Thymus (tissue), 11 donors: ENCODE measurements at regions not wholly inside any gene's neighbourhood (a gene's known extent, or its start where the extent isn't known, plus 50 kb on each side); places are given as distances from the start of the nearest gene placed in this dataset.
A peak's percentile ranks its signal among the peaks of the same experiment; 100 is the strongest.

Experiments
- DNase-seq, 9 donors: peaks; one replicate each; pipeline ENCODE4 v3.0.0-alpha.2; 2013; ENCODE audit warnings: low spot score in 9 of 9, low read depth in 6 of 9, missing footprints in 1 of 9
- H3K27ac ChIP-seq, 2 donors: one replicate each; pipeline ENCODE4 v1.5.1; 2013; ENCODE audit warnings: control low read depth in 1 of 2, low read depth in 1 of 2, low read length in 1 of 2, mild to moderate bottlenecking in 1 of 2, moderate library complexity in 1 of 2
- H3K27me3 ChIP-seq, 2 donors: one replicate each; pipeline ENCODE4 v1.5.1; 2013; ENCODE audit warnings: low read length in 1 of 2; ENCODE audit not compliant: control insufficient read depth in 2 of 2, insufficient read depth in 1 of 2
- H3K36me3 ChIP-seq, 2 donors: one replicate each; pipeline ENCODE4 v1.5.1; 2013; ENCODE audit warnings: low read length in 1 of 2, mild to moderate bottlenecking in 1 of 2, moderate library complexity in 1 of 2; ENCODE audit not compliant: control insufficient read depth in 2 of 2, insufficient read depth in 2 of 2
- H3K4me1 ChIP-seq, 2 donors: one replicate each; pipeline ENCODE4 v1.5.1; 2013; ENCODE audit warnings: low read length in 2 of 2; ENCODE audit not compliant: control insufficient read depth in 2 of 2, insufficient read depth in 2 of 2
- H3K4me3 ChIP-seq, 2 donors: one replicate each; pipeline ENCODE4 v1.5.1; 2013; ENCODE audit warnings: low read length in 2 of 2, control low read depth in 1 of 2, mild to moderate bottlenecking in 1 of 2
- H3K9me3 ChIP-seq, 2 donors: one replicate each; pipeline ENCODE4 v1.5.1; 2013; ENCODE audit warnings: low read length in 1 of 2, mild to moderate bottlenecking in 1 of 2; ENCODE audit not compliant: control insufficient read depth in 2 of 2, insufficient read depth in 1 of 2
- WGBS: extraction: QIAGEN DNeasy Blood & Tissue Kit; methylation state at CpG from one replicate; pipeline ENCODE4 v1.1.7; 2013; 5-methylcytosine and 5-hydroxymethylcytosine counted together
- donor health status: healthy.

DNA sequence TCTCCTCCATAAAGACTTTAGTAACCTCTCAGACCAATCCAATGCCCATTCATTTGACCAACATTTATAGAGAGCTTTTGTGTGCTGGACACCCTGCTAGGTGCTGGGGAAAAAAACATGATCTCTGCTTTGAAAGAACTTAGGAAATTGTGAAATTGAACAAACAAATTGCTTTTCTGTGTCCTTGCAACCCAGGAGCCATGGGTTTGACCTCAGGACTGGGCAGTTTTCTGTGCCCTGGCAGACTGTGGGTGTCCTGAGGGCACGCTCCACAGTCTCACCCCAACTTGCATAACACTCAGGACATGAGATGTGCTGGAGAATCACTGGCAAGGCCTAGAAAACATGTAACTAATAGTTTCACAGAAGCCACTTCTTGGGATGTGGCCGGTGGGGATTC is 429.1 kb upstream of the ZMIZ1 start:
- WGBS: 95% methylated on average over 2 of the region's 2 CpGs
- no peak for DNase-seq
- no peak overlapping the region for H3K4me3 ChIP-seq
- H3K9me3 ChIP-seq: no peaks in the 10 kb centered on the region
- no peak overlapping the region for H3K27ac ChIP-seq
- H3K27me3 ChIP-seq: no peaks in the 10 kb centered on the region
- no peaks in the 10 kb centered on the region for H3K36me3 ChIP-seq
- H3K4me1 ChIP-seq: peaks cover 0 to 13% of the 10 kb centered on the region in 2 donors

DNA sequence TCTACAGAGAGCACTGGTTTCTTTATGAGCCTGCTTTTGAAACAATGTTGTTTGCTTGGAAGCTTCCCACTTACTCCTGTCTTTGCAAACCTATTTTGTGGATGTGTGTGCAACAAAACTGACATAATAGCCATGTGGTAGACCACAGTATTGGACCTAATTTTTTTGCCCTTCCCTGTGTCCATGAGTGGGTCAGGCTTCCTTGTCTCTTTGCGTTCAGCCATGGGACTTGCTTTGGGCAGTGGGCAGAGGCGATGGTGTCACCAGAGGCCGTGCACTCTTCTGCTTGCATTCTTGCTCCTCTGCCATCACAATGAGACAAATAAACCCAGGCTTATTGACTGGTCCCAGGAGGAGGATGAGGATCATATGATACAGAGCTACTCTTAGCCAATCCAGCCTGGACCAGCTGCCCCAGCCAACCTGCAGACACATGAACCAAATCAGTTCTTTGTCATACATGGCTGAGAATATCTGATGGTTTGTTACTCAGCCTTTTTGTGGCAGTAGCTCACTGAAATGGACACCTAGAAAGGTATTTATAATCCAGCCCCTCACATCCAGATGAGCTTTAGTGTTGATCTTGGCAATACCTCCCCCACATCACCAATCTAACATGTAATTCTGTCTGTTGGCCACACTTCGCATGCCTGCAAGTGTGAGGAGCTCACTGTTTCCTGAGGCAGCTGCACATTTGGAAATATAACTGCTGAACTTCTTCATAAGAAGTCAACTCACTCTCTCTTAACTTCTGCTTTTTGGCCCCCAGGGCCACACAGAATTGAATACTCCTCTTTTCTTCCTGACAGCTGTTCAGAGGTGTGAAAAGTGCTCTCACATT is 427.8 kb upstream of the ZMIZ1 start:
- WGBS: 78% methylated on average over 4 of the region's 4 CpGs
- DNase-seq: peak in 1 of 9 donors; percentile 17
- Histone ChIP-seq H3K4me3 (no peak overlapping the region), H3K9me3 (no peaks in the 10 kb centered on the region), H3K36me3 (no peaks in the 10 kb centered on the region), H3K4me1 (peaks cover 0 to 13% of the 10 kb centered on the region in 2 donors), H3K27me3 (no peaks in the 10 kb centered on the region), H3K27ac (no peak overlapping the region)

DNA sequence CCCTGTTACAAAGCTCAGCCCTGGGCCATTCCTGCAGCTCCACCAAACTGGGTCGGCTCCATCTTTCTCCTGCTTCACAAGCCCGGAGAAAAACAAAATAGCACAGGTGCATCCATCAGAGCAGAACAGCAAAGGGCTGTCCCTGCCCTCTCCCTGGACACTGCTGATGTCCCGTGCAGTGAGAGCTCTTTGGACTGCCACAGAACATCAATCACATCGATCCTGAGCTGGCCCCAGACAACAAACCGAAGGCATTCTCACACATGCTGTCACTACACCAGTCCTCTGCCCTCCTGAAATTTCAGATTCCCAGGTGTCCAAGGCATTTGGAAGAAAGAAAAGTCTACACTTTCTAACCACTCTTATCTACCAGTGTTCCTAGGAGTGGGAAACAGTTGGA is 427.1 kb upstream of the ZMIZ1 start:
- 89% methylated on average over 5 of the region's 5 CpGs for WGBS
- no peak overlapping the region for H3K27ac ChIP-seq
- H3K36me3 ChIP-seq: no peaks in the 10 kb centered on the region
- H3K4me1 ChIP-seq: peaks cover 0 to 13% of the 10 kb centered on the region in 2 donors
- H3K9me3 ChIP-seq: no peaks in the 10 kb centered on the region
- no peak overlapping the region for H3K4me3 ChIP-seq
- no peak for DNase-seq
- H3K27me3 ChIP-seq: no peaks in the 10 kb centered on the region

DNA sequence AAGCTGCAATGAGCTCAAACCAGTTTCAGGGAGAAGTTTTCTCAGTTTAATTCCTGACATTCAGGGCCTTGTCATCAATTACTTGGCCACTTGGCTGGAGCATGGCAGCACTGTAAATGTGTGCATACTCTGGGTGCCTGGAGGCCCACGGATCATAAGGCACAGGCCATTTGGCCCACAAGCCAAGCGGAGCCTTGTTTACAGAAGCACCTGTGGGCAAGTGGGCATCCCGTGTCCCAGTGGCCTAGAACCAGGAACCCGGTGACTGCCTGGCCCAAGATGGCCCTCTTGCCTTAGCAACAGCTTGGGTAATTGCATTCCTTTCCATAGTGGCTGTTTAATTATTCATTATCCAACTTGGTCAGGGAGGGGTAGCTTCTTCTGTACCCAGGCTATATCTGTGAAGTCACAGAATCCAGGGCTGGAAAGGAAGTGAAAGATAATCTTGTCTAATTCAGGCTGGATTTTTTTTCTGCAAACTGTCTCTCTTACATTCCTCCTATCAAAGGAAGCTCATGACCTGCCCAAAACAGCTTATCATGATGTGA is 426.4 kb upstream of the ZMIZ1 start:
- H3K4me1 ChIP-seq: peaks cover 0 to 13% of the 10 kb centered on the region in 2 donors
- H3K36me3 ChIP-seq: no peaks in the 10 kb centered on the region
- H3K27me3 ChIP-seq: no peaks in the 10 kb centered on the region
- no peak overlapping the region for H3K27ac ChIP-seq
- no peak for DNase-seq
- no peak overlapping the region for H3K4me3 ChIP-seq
- WGBS: 97% methylated on average over 4 of the region's 4 CpGs
- no peaks in the 10 kb centered on the region for H3K9me3 ChIP-seq

DNA sequence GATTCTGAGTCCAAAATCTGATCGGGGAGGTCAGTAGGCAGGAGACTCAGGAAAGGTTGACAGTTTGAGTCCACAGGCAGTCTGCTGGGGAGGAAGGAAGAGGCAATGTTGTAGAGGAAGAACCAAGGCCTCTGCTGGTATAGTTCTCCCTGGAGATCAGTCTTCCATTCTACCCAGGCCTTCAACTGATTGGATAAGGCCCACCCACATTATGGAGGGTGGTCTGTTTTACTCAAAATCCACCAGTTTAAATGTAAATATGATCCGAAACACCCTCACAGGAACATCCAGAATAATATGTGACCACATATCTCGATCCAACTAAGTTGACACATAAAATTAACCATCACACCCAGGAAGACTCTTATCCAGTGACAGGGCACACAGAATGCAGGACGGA is 425.3 kb upstream of the ZMIZ1 start:
- 97% methylated on average over 4 of the region's 4 CpGs for WGBS
- Histone ChIP-seq H3K9me3 (no peaks in the 10 kb centered on the region), H3K4me3 (no peak overlapping the region), H3K27me3 (no peaks in the 10 kb centered on the region), H3K27ac (no peak overlapping the region), H3K4me1 (peaks cover 0 to 13% of the 10 kb centered on the region in 2 donors), H3K36me3 (no peaks in the 10 kb centered on the region)
- no peak for DNase-seq

DNA sequence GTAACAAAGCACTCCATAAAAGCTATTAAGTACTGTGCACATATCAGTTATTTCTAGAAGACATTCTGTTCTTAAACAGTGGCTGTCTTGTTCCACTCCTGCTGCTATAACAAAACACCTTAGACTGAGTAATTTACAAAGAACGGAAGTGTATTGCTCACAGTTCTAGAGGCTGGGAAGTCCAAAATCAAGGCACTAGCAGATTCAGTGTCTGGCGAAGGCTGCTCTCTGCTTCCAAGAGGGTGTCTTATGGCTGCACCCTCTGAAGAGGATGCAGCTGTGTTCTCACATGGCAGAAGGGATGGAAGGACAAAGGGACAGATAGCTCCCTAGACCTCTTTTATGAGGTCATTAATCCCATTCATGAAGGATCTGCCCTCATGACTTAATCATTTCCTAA is 424.2 kb upstream of the ZMIZ1 start:
- H3K9me3 ChIP-seq: no peaks in the 10 kb centered on the region
- H3K27me3 ChIP-seq: no peaks in the 10 kb centered on the region
- WGBS: 99% methylated on average over 2 of the region's 2 CpGs
- H3K4me1 ChIP-seq: peaks cover 0 to 13% of the 10 kb centered on the region in 2 donors
- no peak for DNase-seq
- no peak overlapping the region for H3K4me3 ChIP-seq
- H3K27ac ChIP-seq: no peak overlapping the region
- no peaks in the 10 kb centered on the region for H3K36me3 ChIP-seq

DNA sequence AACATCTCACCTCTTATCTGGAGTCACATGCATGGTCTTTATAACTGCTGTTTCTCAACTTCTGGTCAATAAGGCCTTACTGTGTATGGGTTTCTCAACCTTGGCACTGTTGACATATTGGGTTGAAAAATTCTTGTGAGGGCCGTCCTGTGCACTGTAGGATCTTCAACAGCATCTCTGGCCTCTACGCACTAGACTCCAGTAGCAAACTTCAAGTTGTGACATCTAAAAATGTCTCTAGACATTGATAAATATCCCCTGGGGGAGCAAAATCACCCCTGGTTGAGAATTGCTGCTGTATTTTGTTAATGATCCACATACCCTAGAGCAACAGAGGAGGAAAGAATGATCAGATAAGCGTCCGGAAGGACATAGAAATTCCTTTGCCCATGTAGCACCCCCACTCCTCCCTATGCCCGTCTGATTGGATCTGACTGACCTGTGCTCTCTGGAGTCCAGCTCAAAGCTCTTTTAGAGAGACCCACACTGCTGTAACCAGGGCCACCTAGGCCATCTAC is 423.5 kb upstream of the ZMIZ1 start:
- no peak for DNase-seq
- H3K27ac ChIP-seq: no peak overlapping the region
- H3K4me1 ChIP-seq: peaks cover 0 to 13% of the 10 kb centered on the region in 2 donors
- H3K9me3 ChIP-seq: no peaks in the 10 kb centered on the region
- H3K27me3 ChIP-seq: no peaks in the 10 kb centered on the region
- H3K4me3 ChIP-seq: no peak overlapping the region
- no peaks in the 10 kb centered on the region for H3K36me3 ChIP-seq
- 97% methylated on average over 5 of the region's 5 CpGs for WGBS

DNA sequence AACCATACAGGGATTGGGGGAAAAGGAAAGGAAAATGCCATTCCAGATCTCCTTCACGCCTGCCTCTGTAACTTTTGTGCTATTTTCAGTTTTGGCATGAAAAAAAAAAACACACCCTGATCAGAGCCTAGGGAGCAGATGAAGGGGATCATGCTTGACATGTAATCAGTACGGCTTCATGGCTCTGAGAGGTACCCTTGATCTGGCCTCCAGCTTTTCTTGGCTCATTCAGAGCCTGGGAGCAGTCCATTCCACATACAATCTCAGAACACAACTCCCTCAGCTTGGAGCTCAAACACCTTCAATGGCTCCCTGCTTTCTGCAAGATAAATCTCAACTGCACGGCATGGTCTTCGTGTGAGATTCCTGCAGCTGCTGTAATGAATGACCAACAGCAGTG is 422.8 kb upstream of the ZMIZ1 start:
- no peak for DNase-seq
- no peaks in the 10 kb centered on the region for H3K27me3 ChIP-seq
- no peak overlapping the region for H3K27ac ChIP-seq
- 97% methylated on average over 4 of the region's 4 CpGs for WGBS
- no peaks in the 10 kb centered on the region for H3K9me3 ChIP-seq
- H3K36me3 ChIP-seq: no peaks in the 10 kb centered on the region
- H3K4me3 ChIP-seq: no peak overlapping the region
- peaks cover 0 to 13% of the 10 kb centered on the region in 2 donors for H3K4me1 ChIP-seq

DNA sequence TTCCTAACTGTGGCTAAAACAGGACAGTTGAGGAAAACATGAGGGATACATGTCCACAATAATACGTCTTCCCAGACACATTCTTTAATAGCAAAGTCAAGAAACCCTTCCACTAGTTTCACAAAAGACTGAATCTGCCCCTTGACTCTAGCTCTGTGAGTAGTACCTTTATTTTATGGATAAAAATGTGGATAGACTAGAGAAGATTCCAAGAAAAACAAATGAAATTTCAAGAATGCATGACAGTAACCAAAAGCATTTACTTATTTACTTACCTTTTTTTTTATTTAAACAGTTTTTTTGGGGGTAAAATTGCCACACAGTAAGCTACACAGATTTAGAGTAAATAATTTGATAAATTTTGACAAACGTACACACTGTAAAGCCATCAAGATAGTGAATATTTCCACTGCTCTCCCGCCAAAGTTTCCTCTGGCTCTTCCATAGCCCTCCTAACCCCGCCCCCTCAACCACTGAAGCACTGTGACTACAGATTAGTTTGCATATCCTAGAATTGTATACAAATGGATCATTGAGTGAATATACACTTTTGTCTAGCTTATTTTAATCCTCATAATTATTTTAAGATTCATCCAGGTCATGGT is 420.4 kb upstream of the ZMIZ1 start:
- Histone ChIP-seq H3K36me3 (no peaks in the 10 kb centered on the region), H3K4me3 (no peak overlapping the region), H3K4me1 (no peaks in the 10 kb centered on the region), H3K9me3 (no peaks in the 10 kb centered on the region), H3K27me3 (no peaks in the 10 kb centered on the region), H3K27ac (no peak overlapping the region)
- WGBS: 94% methylated on average over 4 of the region's 4 CpGs
- DNase-seq: no peak
